ENCODE measurements at regions not wholly inside any gene's neighbourhood (a gene's known extent, or its start where the extent isn't known, plus 50 kb on each side); places are given as distances from the start of the nearest gene placed in this dataset.

GRCh38 chrX:25573631-25574030, 557.9 kb upstream of the ARX start (continued):
- TF ChIP-seq, protein P1, sequence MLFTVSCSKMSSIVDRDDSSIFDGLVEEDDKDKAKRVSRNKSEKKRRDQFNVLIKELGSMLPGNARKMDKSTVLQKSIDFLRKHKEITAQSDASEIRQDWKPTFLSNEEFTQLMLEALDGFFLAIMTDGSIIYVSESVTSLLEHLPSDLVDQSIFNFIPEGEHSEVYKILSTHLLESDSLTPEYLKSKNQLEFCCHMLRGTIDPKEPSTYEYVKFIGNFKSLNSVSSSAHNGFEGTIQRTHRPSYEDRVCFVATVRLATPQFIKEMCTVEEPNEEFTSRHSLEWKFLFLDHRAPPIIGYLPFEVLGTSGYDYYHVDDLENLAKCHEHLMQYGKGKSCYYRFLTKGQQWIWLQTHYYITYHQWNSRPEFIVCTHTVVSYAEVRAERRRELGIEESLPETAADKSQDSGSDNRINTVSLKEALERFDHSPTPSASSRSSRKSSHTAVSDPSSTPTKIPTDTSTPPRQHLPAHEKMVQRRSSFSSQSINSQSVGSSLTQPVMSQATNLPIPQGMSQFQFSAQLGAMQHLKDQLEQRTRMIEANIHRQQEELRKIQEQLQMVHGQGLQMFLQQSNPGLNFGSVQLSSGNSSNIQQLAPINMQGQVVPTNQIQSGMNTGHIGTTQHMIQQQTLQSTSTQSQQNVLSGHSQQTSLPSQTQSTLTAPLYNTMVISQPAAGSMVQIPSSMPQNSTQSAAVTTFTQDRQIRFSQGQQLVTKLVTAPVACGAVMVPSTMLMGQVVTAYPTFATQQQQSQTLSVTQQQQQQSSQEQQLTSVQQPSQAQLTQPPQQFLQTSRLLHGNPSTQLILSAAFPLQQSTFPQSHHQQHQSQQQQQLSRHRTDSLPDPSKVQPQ (CRISPR knock-in tag; IDR thresholded peaks at IDR 0.05; ENCODE audit: borderline replicate concordance), result no peak
- TF ChIP-seq THAP7 (CRISPR knock-in tag; IDR thresholded peaks at IDR 0.05) (no peak), ARID3A (IDR thresholded peaks at IDR 0.05; ENCODE audit: borderline replicate concordance, low read depth, low read length) (no peak), ZBTB26 (CRISPR knock-in tag; IDR thresholded peaks at IDR 0.05) (no peak), GTF2E2 (tag; IDR thresholded peaks at IDR 0.05) (no peak), U2AF2 (optimal IDR thresholded peaks at IDR 0.05; ENCODE audit: low read depth, low read length) (no peak), ZKSCAN3 (CRISPR knock-in tag; IDR thresholded peaks at IDR 0.05) (no peak), SIN3B (IDR thresholded peaks at IDR 0.05; ENCODE audit: low read depth) (no peak)

Measured in K562 (cell line).